Stimulated activated CD4-positive, alpha-beta T cell treated with anti-CD3 and anti-CD28 coated beads, TNF-alpha, amount 100 ng/mL, for 1 hour (primary cell): ENCODE measurements at regions not wholly inside any gene's neighbourhood (a gene's known extent, or its start where the extent isn't known, plus 50 kb on each side); places are given as distances from the start of the nearest gene placed in this dataset.
"Not testable (repeated sequence)": the region's sequence is repeated elsewhere in the genome, so short reads cannot be mapped to it uniquely, and the experiment has no call there.

Source experiments
- DNase-seq, 3 donors: peaks; one replicate each; pipeline ENCODE4 v3.0.0-alpha.2; 2020; ENCODE audit warnings: low read depth in 3 of 3, low spot score in 1 of 3

- DNase-seq, result no peak
Observed at GRCh38 chr10:26621243-26621888, 76.1 kb upstream of the PDSS1 start.

- peak in 1 of 3 donors; percentile 7 for DNase-seq
Observed at GRCh38 chr10:26621889-26622711, 75.4 kb upstream of the PDSS1 start.

GRCh38 chr10:26622891-26623290, 74.6 kb upstream of the PDSS1 start:
- DNase-seq, result no peak

- no peak for DNase-seq
Observed at GRCh38 chr10:26624006-26624405, 73.5 kb upstream of the PDSS1 start.

GRCh38 chr10:26626066-26626465, 71.4 kb upstream of the PDSS1 start:
- no peak for DNase-seq

- DNase-seq, result no peak
Observed at GRCh38 chr10:26627324-26627723, 70.2 kb upstream of the PDSS1 start.

- no peak for DNase-seq
Observed at GRCh38 chr10:26628395-26628794, 69.1 kb upstream of the PDSS1 start.

GRCh38 chr10:26632171-26632570, 65.3 kb upstream of the PDSS1 start:
- DNase-seq, result not testable (repeated sequence)

GRCh38 chr10:26634111-26634510, 63.4 kb upstream of the PDSS1 start:
- DNase-seq, result not testable (repeated sequence)

GRCh38 chr10:26637521-26638275, 59.8 kb upstream of the PDSS1 start:
- DNase-seq, result no peak

- DNase-seq, result no peak
Observed at GRCh38 chr10:26640391-26640790, 57.1 kb upstream of the PDSS1 start.

GRCh38 chr10:26642896-26643653, 54.4 kb upstream of the PDSS1 start:
- DNase-seq, result no peak

GRCh38 chr10:26647602-26648244, 49.8 kb upstream of the PDSS1 start:
- DNase-seq, result no peak
